ENCODE measurements at regions not wholly inside any gene's neighbourhood (a gene's known extent, or its start where the extent isn't known, plus 50 kb on each side); places are given as distances from the start of the nearest gene placed in this dataset.

- Histone ChIP-seq H3K4me1 (ENCODE audit: insufficient read depth, low read length) (no peaks in the 10 kb centered on the region), H3K9ac (ENCODE audit: low read depth, low read length) (no peak overlapping the region), H3K9me3 (ENCODE audit: insufficient read depth, low read depth, low read length) (no peaks in the 10 kb centered on the region), H3K4me3 (ENCODE audit: low read length) (no peak overlapping the region), H3K27me3 (ENCODE audit: insufficient read depth, low read length) (no peaks in the 10 kb centered on the region), H3K27ac (ENCODE audit: low read length) (no peak overlapping the region), H3K36me3 (ENCODE audit: insufficient read depth, low read depth, low read length) (no peaks in the 10 kb centered on the region)
These were observed 186.7 kb downstream of the DRD1 start for GRCh38 chr5:175257128-175257846.

- no peak overlapping the region for H3K9ac ChIP-seq (ENCODE audit: low read depth, low read length)
- H3K27ac ChIP-seq (ENCODE audit: low read length): no peak overlapping the region
- H3K36me3 ChIP-seq (ENCODE audit: insufficient read depth, low read depth, low read length): no peaks in the 10 kb centered on the region
- H3K4me3 ChIP-seq (ENCODE audit: low read length): no peak overlapping the region
- no peaks in the 10 kb centered on the region for H3K27me3 ChIP-seq (ENCODE audit: insufficient read depth, low read length)
- no peaks in the 10 kb centered on the region for H3K4me1 ChIP-seq (ENCODE audit: insufficient read depth, low read length)
- no peaks in the 10 kb centered on the region for H3K9me3 ChIP-seq (ENCODE audit: insufficient read depth, low read depth, low read length)
These were observed 189.8 kb downstream of the DRD1 start for GRCh38 chr5:175254155-175254554.

GRCh38 chr5:175253597-175253996 is 190.4 kb downstream of the DRD1 start:
- Histone ChIP-seq H3K36me3 (ENCODE audit: insufficient read depth, low read depth, low read length) (no peaks in the 10 kb centered on the region), H3K4me1 (ENCODE audit: insufficient read depth, low read length) (no peaks in the 10 kb centered on the region), H3K4me3 (ENCODE audit: low read length) (no peak overlapping the region), H3K9me3 (ENCODE audit: insufficient read depth, low read depth, low read length) (no peaks in the 10 kb centered on the region), H3K27ac (ENCODE audit: low read length) (no peak overlapping the region), H3K9ac (ENCODE audit: low read depth, low read length) (no peak overlapping the region), H3K27me3 (ENCODE audit: insufficient read depth, low read length) (no peaks in the 10 kb centered on the region)

GRCh38 chr5:175252234-175252805 is 191.7 kb downstream of the DRD1 start:
- H3K36me3 ChIP-seq (ENCODE audit: insufficient read depth, low read depth, low read length): no peaks in the 10 kb centered on the region
- no peaks in the 10 kb centered on the region for H3K9me3 ChIP-seq (ENCODE audit: insufficient read depth, low read depth, low read length)
- H3K27ac ChIP-seq (ENCODE audit: low read length): no peak overlapping the region
- H3K4me1 ChIP-seq (ENCODE audit: insufficient read depth, low read length): no peaks in the 10 kb centered on the region
- no peaks in the 10 kb centered on the region for H3K27me3 ChIP-seq (ENCODE audit: insufficient read depth, low read length)
- no peak overlapping the region for H3K4me3 ChIP-seq (ENCODE audit: low read length)
- no peak overlapping the region for H3K9ac ChIP-seq (ENCODE audit: low read depth, low read length)

GRCh38 chr5:175250426-175250825 is 193.6 kb downstream of the DRD1 start:
- H3K27me3 ChIP-seq (ENCODE audit: insufficient read depth, low read length): no peaks in the 10 kb centered on the region
- H3K4me1 ChIP-seq (ENCODE audit: insufficient read depth, low read length): no peaks in the 10 kb centered on the region
- H3K36me3 ChIP-seq (ENCODE audit: insufficient read depth, low read depth, low read length): no peaks in the 10 kb centered on the region
- H3K9me3 ChIP-seq (ENCODE audit: insufficient read depth, low read depth, low read length): no peaks in the 10 kb centered on the region
- H3K9ac ChIP-seq (ENCODE audit: low read depth, low read length): no peak overlapping the region
- no peak overlapping the region for H3K27ac ChIP-seq (ENCODE audit: low read length)
- no peak overlapping the region for H3K4me3 ChIP-seq (ENCODE audit: low read length)

GRCh38 chr5:175248416-175248905 is 195.5 kb downstream of the DRD1 start:
- H3K27me3 ChIP-seq (ENCODE audit: insufficient read depth, low read length): no peaks in the 10 kb centered on the region

GRCh38 chr5:175246889-175247520 is 197.0 kb downstream of the DRD1 start:
- Histone ChIP-seq H3K36me3 (ENCODE audit: insufficient read depth, low read depth, low read length) (no peaks in the 10 kb centered on the region), H3K27me3 (ENCODE audit: insufficient read depth, low read length) (no peaks in the 10 kb centered on the region), H3K9ac (ENCODE audit: low read depth, low read length) (no peak overlapping the region), H3K27ac (ENCODE audit: low read length) (no peak overlapping the region), H3K4me3 (ENCODE audit: low read length) (no peak overlapping the region), H3K9me3 (ENCODE audit: insufficient read depth, low read depth, low read length) (no peaks in the 10 kb centered on the region), H3K4me1 (ENCODE audit: insufficient read depth, low read length) (no peaks in the 10 kb centered on the region)

More at GRCh38 chr5:175248416-175248905, 195.5 kb downstream of the DRD1 start:
- Histone ChIP-seq H3K27ac (ENCODE audit: low read length) (no peak overlapping the region), H3K4me3 (ENCODE audit: low read length) (no peak overlapping the region), H3K9ac (ENCODE audit: low read depth, low read length) (no peak overlapping the region), H3K9me3 (ENCODE audit: insufficient read depth, low read depth, low read length) (no peaks in the 10 kb centered on the region), H3K36me3 (ENCODE audit: insufficient read depth, low read depth, low read length) (no peaks in the 10 kb centered on the region), H3K4me1 (ENCODE audit: insufficient read depth, low read length) (no peaks in the 10 kb centered on the region)

GRCh38 chr5:175246242-175246888 is 197.6 kb downstream of the DRD1 start:
- H3K27me3 ChIP-seq (ENCODE audit: insufficient read depth, low read length): no peaks in the 10 kb centered on the region
- no peak overlapping the region for H3K27ac ChIP-seq (ENCODE audit: low read length)
- no peaks in the 10 kb centered on the region for H3K36me3 ChIP-seq (ENCODE audit: insufficient read depth, low read depth, low read length)
- no peak overlapping the region for H3K4me3 ChIP-seq (ENCODE audit: low read length)
- no peaks in the 10 kb centered on the region for H3K9me3 ChIP-seq (ENCODE audit: insufficient read depth, low read depth, low read length)
- H3K4me1 ChIP-seq (ENCODE audit: insufficient read depth, low read length): no peaks in the 10 kb centered on the region
- H3K9ac ChIP-seq (ENCODE audit: low read depth, low read length): no peak overlapping the region

GRCh38 chr5:175243441-175243840 is 200.5 kb downstream of the DRD1 start:
- Histone ChIP-seq H3K4me1 (ENCODE audit: insufficient read depth, low read length) (no peaks in the 10 kb centered on the region), H3K27ac (ENCODE audit: low read length) (no peak overlapping the region), H3K36me3 (ENCODE audit: insufficient read depth, low read depth, low read length) (no peaks in the 10 kb centered on the region), H3K4me3 (ENCODE audit: low read length) (no peak overlapping the region), H3K27me3 (ENCODE audit: insufficient read depth, low read length) (no peaks in the 10 kb centered on the region), H3K9ac (ENCODE audit: low read depth, low read length) (no peak overlapping the region), H3K9me3 (ENCODE audit: insufficient read depth, low read depth, low read length) (no peaks in the 10 kb centered on the region)

- H3K9ac ChIP-seq (ENCODE audit: low read depth, low read length): no peak overlapping the region
These were observed 201.8 kb downstream of the DRD1 start for GRCh38 chr5:175242207-175242606.

GRCh38 chr5:175238326-175238725 is 205.7 kb downstream of the DRD1 start:
- Histone ChIP-seq H3K9ac (ENCODE audit: low read depth, low read length) (no peak overlapping the region), H3K4me3 (ENCODE audit: low read length) (no peak overlapping the region), H3K36me3 (ENCODE audit: insufficient read depth, low read depth, low read length) (no peaks in the 10 kb centered on the region), H3K9me3 (ENCODE audit: insufficient read depth, low read depth, low read length) (no peaks in the 10 kb centered on the region), H3K4me1 (ENCODE audit: insufficient read depth, low read length) (no peaks in the 10 kb centered on the region), H3K27me3 (ENCODE audit: insufficient read depth, low read length) (no peaks in the 10 kb centered on the region), H3K27ac (ENCODE audit: low read length) (no peak overlapping the region)

More at GRCh38 chr5:175242207-175242606, 201.8 kb downstream of the DRD1 start:
- no peaks in the 10 kb centered on the region for H3K36me3 ChIP-seq (ENCODE audit: insufficient read depth, low read depth, low read length)
- H3K4me3 ChIP-seq (ENCODE audit: low read length): no peak overlapping the region
- no peaks in the 10 kb centered on the region for H3K27me3 ChIP-seq (ENCODE audit: insufficient read depth, low read length)
- no peaks in the 10 kb centered on the region for H3K9me3 ChIP-seq (ENCODE audit: insufficient read depth, low read depth, low read length)
- H3K4me1 ChIP-seq (ENCODE audit: insufficient read depth, low read length): no peaks in the 10 kb centered on the region
- H3K27ac ChIP-seq (ENCODE audit: low read length): no peak overlapping the region
